GM21367 (cell line): ENCODE measurements at regions not wholly inside any gene's neighbourhood (a gene's known extent, or its start where the extent isn't known, plus 50 kb on each side); places are given as distances from the start of the nearest gene placed in this dataset.
"Not testable (repeated sequence)": the region's sequence is repeated elsewhere in the genome, so short reads cannot be mapped to it uniquely, and the experiment has no call there.

Experiments used
- ATAC-seq: cut with Tn5 transposase; IDR thresholded peaks from one replicate; pipeline ENCODE4 v1.9.1; 2021; ENCODE audit not compliant: unreplicated experiment

GRCh38 chr1:199858171-199858570 is 169.3 kb upstream of the NR5A2 start:
- ATAC-seq: no peak

- no peak for ATAC-seq
These were observed 168.7 kb upstream of the NR5A2 start for GRCh38 chr1:199858856-199859255.

GRCh38 chr1:199859491-199859933 is 168.0 kb upstream of the NR5A2 start:
- no peak for ATAC-seq

GRCh38 chr1:199861020-199861795 is 166.3 kb upstream of the NR5A2 start:
- ATAC-seq: no peak

GRCh38 chr1:199862047-199862446 is 165.5 kb upstream of the NR5A2 start:
- ATAC-seq: no peak

- no peak for ATAC-seq
These were observed 161.3 kb upstream of the NR5A2 start for GRCh38 chr1:199866210-199866617.

- ATAC-seq: no peak
These were observed 159.9 kb upstream of the NR5A2 start for GRCh38 chr1:199867601-199868000.

GRCh38 chr1:199868777-199869176 is 158.7 kb upstream of the NR5A2 start:
- ATAC-seq: no peak

- no peak for ATAC-seq
These were observed 152.2 kb upstream of the NR5A2 start for GRCh38 chr1:199875337-199875736.

GRCh38 chr1:199875856-199876255 is 151.7 kb upstream of the NR5A2 start:
- no peak for ATAC-seq

GRCh38 chr1:199877526-199878384 is 149.8 kb upstream of the NR5A2 start:
- ATAC-seq: no peak

GRCh38 chr1:199878823-199879222 is 148.7 kb upstream of the NR5A2 start:
- ATAC-seq: no peak

GRCh38 chr1:199898654-199899053 is 128.9 kb upstream of the NR5A2 start:
- no peak for ATAC-seq

GRCh38 chr1:199901341-199901740 is 126.2 kb upstream of the NR5A2 start:
- no peak for ATAC-seq

- no peak for ATAC-seq
These were observed 120.1 kb upstream of the NR5A2 start for GRCh38 chr1:199907361-199907760.

GRCh38 chr1:199909137-199909536 is 118.4 kb upstream of the NR5A2 start:
- ATAC-seq: no peak

GRCh38 chr1:199913318-199913717 is 114.2 kb upstream of the NR5A2 start:
- no peak for ATAC-seq

- no peak for ATAC-seq
These were observed 113.0 kb upstream of the NR5A2 start for GRCh38 chr1:199914546-199914945.

GRCh38 chr1:199918196-199918769 is 109.2 kb upstream of the NR5A2 start:
- no peak for ATAC-seq

- ATAC-seq: no peak
These were observed 106.9 kb upstream of the NR5A2 start for GRCh38 chr1:199920635-199921034.

GRCh38 chr1:199929556-199929955 is 98.0 kb upstream of the NR5A2 start:
- no peak for ATAC-seq

- not testable (repeated sequence) for ATAC-seq
These were observed 97.4 kb upstream of the NR5A2 start for GRCh38 chr1:199930067-199930466.
